ENCODE measurements at regions not wholly inside any gene's neighbourhood (a gene's known extent, or its start where the extent isn't known, plus 50 kb on each side); places are given as distances from the start of the nearest gene placed in this dataset.

DNA sequence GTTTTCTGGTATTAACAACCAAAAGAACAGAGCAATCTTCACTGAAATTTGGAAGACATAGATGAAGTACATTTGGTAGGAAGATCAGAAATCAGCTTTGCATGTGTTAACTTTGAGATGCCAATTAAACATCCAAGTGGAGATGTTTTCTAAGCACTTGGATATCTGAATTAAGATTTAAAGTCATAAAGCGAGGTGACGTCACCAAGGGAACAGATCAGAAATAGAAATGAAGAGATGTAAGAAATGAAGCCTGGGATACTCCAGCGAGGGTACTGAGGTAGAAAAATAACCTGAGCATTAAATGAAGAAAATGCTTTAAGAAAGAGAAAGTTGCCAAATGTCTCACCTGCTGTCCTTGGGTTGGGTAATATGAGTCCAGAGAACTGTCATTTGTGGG, 1223.3 kb downstream of the MAT2B start:
- DNase-seq (ENCODE audit: extremely low read depth in 1 of 2, low read depth in 1 of 2): no peak

DNA sequence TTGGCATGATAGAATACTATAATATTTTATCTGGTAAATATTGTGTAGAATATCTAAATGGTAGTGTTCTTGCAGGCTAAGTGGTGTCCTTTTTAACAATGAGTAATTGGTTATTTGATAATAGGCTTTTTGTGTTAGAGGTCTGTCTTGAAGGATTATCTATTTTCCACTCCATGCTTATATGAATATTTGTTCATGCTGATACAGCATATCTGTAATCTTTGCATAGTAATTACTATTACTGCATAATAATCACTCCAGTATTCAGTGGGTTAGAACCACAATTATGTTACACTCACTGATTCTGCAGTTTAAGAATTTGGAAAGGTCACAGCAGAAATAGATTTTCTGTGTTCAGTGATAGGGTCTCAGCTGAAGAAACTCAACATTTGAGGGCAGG, 1229.9 kb downstream of the MAT2B start:
- DNase-seq (ENCODE audit: extremely low read depth in 1 of 2, low read depth in 1 of 2): no peak

DNA sequence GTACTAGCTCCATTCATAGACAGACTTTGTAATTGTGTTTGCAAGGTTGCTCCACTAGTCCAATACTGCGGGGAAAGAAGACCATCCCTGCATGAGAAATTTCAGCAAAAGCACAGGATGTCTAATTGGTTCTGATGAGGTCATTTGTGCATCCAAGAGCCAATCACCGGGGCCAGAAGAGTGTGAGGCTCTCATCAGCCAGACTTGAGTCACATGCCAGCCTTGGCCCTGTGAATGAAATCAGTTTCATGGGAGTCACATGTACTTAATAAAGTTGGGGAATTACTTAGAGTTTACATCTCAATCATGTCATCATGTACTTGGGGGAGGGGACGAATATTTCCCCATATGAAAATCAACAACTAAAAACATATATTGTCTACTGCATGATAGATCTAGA, 1236.0 kb downstream of the MAT2B start:
- DNase-seq (ENCODE audit: extremely low read depth in 1 of 2, low read depth in 1 of 2): no peak

DNA sequence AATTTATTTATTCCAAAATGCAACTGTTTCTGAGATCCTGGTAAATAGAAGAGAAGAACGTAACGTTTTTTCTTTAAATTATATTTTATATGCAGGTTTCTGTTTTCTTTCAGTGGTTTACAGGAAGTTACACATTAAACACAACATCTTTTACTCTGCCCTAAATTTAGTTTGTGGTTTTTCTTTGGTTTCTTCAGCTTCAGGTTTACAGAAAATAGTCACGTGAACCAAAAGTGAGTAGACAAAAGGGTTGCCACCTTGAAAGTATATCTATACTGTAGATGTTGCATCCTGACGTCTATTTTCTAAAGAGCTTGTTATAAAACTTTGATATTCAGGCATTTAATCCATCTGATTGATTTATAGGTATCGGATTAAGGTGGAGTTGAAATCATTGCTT, 1236.6 kb downstream of the MAT2B start:
- DNase-seq (ENCODE audit: extremely low read depth in 1 of 2, low read depth in 1 of 2): no peak

DNA sequence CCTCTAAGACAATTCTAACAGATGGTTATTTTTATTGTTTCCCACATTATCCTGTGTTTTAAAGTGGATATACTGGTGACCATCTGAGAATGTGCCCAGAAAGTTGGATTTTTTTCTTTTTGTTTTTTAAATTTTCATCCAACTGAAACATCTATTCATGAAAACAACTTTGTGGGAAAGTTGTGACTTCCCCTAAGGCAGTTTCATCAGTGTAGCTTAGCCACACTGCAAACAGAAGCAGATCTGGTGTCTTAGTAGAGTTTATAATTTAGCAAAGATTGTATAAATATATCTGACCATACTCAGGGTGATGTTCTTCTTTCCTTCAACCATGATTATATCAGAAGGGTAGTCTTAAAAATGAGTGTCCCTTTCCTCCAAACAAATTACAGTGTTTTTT, 1241.3 kb downstream of the MAT2B start:
- no peak for DNase-seq (ENCODE audit: extremely low read depth in 1 of 2, low read depth in 1 of 2)

DNA sequence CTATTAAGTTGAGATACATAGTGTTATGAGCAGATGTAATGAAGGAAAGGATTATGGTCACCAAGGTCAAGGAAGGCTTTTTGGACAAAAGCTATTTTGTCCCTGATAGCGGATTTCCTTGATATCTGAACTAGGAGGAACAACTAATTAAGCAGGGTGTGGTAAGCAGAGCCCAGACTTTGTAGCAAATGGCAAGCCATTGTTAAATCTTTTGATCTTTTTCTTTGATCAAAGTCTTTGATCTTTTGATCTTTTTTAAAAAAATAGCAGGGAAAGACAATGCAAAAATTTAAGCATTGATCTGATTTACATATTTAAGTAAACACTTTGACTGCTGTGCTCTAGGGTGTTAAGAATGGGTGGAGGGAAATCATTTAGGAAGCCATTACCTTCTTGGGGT, 1242.0 kb downstream of the MAT2B start:
- DNase-seq (ENCODE audit: extremely low read depth in 1 of 2, low read depth in 1 of 2): no peak

DNA sequence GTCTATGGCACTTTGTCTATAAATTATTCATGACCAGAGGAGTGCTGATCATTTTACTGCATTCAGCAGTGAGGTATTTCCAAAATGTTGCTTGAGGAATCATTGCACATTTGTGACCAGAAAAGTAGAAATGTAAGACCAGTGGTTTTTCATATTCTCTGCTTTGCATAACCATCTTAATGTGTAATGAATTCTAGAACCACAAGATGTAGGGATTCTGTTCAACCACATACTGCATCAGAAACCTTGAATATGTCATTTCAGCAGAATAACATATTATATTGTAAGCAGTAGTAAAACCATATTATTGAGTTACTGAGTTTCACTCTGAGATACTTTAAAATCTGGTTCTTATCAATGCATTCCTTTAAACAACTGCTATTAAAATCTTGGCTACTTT, 1243.4 kb downstream of the MAT2B start:
- DNase-seq (ENCODE audit: extremely low read depth in 1 of 2, low read depth in 1 of 2): no peak

DNA sequence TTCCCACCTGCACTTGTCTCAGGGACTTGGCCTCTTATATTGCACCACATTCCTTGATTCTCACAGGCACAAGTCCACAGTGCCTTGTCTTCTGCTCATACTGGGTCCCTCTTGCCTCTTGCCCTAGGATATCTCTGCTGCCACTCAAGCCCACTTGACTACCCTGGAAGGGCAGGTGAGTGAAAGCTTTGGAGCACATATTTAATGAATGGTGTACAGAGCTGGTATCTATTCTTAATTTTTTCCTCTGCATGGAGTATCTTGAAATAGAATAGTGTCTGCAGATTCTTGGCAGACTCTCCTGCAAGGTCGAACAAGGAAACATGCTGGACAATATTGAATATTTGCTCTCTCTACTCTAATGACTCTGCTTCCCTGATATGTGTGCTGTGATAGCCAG, 1248.0 kb downstream of the MAT2B start:
- DNase-seq (ENCODE audit: extremely low read depth in 1 of 2, low read depth in 1 of 2): no peak

DNA sequence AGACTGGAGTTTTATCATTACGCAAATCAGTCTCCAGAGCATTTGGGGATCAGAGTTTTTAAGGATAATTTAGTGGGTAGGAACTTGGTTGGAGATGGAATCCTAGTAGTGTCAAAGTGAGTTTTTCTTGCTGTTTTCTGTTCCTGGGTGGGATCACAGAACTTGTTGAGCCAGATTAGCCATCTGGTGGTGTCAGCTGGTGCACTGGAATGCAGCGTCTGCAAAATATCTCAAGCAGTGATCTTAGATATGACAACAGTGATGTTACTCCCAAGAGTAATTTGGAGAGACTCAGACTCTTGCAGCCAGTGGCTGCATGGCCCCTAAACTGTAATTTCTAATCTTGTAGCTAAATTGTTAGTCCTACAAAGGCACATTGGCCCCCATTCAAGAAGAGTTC, 1257.8 kb downstream of the MAT2B start:
- no peak for DNase-seq (ENCODE audit: extremely low read depth in 1 of 2, low read depth in 1 of 2)

DNA sequence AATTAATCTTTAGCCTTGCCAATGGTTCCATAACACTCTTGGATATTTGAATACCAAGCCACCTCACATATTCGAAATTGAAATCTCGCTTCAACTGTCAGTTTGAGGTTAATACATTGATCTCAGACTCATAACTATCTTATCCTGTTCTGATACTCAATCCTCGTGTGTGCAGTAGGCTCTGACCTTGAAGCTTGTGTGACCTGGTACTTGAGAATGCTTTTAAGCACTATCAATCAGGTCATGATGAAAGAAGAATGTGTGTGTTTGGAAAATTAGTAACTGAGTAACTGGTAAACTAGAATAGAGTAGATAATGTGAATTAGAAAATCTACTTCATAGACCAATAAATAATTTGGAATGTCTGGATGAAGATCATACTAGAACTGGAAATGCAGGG, 1266.7 kb downstream of the MAT2B start:
- DNase-seq (ENCODE audit: extremely low read depth in 1 of 2, low read depth in 1 of 2): no peak

DNA sequence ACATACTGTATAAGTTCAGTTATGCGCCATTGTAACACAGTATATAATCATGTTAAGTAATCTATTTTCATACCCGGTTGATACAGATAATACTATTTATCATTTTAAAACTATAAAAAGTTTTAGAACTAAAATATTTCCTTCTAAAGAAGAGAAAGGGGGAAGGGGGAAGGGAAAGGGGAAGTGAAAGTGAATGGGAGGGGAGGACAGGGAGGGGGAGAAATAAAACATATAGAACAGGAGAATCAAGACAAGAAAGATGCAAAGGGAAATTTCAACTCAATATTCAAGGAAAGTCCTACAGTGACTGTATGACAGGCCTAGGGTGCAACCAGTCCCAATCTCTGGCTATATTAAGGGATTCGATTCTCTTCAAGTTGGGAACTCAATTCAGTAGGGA, 1278.8 kb downstream of the MAT2B start:
- DNase-seq (ENCODE audit: extremely low read depth in 1 of 2, low read depth in 1 of 2): no peak

DNA sequence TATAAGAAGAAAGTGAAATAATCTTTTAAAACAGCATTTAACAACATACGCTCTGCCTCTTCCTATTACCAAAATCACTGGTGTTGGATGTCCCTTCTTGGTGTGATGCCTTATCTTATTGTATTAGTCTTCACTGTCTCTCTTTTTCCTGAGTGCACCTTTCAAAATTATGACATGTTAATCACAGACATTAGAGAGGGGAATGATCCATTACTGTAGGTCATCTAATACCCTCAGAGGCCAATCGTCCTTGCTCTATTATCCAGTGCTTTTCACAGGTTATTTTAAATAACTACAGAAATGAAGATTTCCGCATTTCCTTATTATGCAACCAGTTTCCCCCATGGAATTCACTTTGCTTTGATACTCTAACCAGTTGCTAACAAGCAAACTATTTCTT, 1292.7 kb downstream of the MAT2B start:
- no peak for DNase-seq (ENCODE audit: extremely low read depth in 1 of 2, low read depth in 1 of 2)

DNA sequence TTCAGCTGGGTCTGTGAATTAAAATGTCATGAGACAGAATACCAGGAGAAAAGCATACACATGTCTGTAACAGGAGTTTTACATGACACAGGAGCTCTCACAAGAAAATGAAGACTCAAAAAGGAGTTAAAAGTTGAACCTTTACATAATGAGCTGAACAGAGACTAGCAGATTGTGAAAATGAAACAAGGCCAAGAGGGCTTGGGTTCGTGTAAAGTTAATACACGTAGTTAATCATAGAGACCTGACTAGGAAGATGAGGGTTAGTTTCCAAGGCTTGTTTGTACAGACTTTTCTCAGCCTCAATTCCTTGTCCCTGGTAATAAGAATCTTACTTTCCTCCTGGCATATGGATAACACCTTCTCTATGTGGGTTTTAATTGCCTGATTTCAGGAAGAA, 1294.0 kb downstream of the MAT2B start:
- DNase-seq (ENCODE audit: extremely low read depth in 1 of 2, low read depth in 1 of 2): no peak

DNA sequence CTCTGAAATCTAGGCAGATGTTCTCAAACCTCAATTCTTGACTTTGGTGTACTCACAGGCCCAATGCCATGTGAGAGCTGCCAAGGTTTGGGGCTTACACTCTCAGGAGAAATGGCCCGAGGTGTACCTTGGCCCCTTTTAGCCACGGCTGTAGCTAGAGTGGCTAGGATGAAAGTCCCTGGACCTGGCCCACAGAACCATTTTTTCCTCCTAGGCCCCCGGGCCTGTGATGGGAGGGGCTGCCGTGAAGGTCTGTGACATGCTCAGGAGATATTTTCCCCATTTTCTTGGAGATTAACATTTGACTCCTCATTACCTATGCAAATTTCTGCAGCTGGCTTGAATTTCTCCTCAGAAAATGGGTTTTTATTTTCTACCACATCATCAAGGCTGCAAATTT, 1296.5 kb downstream of the MAT2B start:
- DNase-seq (ENCODE audit: extremely low read depth in 1 of 2, low read depth in 1 of 2): no peak

DNA sequence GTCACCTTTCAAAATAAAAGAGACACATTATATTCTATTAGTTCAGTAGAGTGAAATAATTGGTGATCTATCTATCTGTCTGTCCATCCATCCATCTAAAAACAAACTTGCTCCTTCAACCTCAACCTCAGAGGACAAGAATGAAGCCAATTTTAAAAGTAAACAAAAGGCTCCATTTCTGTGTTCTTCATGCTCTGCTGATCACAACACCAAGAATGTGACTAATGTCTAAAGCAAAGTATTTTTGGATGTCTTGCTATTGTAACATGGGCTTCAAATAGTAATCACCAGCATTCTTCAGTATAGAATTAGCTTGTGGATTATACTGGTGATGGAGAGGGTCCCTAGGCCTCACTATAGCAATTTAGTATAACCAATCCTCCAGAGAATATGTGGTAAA, 1304.4 kb downstream of the MAT2B start:
- no peak for DNase-seq (ENCODE audit: extremely low read depth in 1 of 2, low read depth in 1 of 2)

DNA sequence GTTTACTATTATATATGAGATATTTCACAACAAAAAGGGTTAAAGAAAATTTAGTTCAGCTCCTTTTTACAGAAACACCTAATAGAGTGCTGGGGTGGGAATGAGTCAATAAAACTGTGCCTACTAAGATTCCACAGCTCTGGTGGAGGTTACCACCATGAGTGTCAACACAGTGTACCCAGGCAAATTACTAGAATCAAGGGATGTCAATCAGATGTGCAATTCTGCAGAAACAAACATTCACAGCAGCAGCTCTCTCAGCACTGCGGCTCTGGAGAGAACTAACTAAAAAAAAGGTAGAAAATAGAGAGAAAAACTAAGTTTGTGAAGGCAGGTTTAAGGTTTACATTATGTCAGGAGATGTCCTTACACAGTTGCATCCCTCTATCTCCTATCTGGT, 1313.0 kb downstream of the MAT2B start:
- DNase-seq (ENCODE audit: extremely low read depth in 1 of 2, low read depth in 1 of 2): no peak

DNA sequence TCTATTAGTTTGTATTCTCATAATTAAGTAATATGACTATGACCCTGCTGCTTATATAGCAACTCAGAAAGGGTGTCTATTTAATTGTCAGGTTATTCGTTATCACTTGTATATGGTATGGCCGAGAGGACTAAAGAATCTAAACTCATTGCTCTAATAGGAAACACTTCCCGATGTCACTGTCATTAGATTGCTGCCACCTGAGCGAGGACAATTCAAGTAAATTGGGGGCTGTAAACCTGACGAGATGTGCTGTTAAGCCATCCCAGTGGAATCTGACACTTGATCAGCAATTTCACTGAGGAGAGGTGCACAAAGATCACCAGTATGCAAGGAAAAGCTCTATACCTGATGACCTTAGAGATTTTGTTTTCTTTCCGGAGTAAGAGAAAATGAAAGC, 1319.3 kb downstream of the MAT2B start:
- DNase-seq (ENCODE audit: extremely low read depth in 1 of 2, low read depth in 1 of 2): no peak

DNA sequence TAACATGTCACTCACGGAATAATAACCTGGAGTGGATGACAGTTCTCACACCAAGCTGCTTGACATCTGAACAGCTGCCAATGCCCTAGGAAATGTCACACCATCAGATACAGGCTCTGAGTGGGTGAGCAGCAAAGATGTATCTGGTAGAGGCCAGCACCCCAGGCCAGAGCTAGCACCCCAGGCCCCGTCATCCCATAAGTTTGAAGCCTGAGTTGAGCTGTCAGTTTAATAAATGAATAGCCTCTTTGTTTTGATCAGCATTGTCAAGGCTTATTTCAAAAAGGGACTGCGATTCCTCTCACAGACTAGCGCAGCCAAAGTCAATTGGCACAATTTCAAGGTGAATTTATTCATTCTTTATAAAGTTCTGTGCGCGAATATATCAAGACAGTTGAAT, 1327.1 kb downstream of the MAT2B start:
- DNase-seq (ENCODE audit: extremely low read depth in 1 of 2, low read depth in 1 of 2): no peak

DNA sequence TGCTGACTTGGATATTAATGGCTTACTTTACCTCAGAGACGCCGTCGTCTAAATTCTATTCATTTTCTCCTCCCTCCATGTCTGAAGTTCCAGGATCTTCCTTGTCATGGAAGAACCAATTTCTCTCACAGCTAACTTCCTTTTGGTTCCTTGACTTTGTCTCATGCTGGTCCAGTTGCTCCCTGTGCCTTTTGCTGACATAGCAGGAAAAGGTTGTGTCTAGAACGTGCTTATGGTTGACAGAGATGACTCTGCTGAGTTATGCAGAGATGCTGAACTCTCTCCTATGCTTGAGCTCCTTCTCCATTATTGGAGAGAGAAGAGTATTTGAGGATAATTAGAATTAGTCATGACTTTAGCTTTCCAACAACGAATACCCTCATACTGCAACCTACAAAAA, 1338.9 kb downstream of the MAT2B start:
- DNase-seq (ENCODE audit: extremely low read depth in 1 of 2, low read depth in 1 of 2): no peak

DNA sequence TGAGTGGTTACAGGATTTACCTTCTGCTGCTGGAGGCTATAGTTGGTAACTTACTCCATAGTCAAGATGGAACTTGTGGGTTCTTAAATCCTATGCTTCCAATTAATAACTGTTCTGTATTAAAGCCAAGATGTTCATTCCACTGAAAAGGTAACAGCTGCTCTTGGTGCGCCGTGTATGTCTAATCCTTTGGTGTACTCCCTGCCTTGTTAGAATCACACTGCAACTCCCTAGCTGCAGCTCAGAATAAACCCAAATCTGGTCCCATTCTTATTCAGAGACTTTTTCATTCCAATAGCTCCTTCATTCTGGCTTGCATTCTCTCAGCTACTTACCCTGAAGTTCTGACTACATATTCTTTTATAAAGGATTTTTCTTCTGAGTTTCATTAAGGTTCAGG, 1355.5 kb downstream of the MAT2B start:
- DNase-seq (ENCODE audit: extremely low read depth in 1 of 2, low read depth in 1 of 2): no peak

DNA sequence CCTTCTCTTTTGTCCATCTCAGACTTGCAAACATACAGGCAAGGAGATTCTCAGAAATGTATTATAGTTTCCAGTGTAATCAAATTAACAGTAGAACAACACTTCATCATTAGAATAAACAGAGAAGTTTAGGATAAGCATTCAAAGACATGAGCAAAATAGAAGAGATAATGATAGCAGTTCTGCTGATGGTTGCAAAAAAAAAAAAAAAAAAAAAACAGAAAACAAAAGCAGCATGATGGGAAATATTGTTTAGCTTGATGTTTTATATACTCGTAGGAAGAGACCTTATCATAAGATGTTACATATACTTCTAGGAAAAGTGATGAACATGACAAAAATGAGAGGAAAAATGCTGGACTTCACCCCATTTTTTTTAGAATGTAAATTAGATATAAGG, 1356.2 kb downstream of the MAT2B start:
- DNase-seq (ENCODE audit: extremely low read depth in 1 of 2, low read depth in 1 of 2): no peak

DNA sequence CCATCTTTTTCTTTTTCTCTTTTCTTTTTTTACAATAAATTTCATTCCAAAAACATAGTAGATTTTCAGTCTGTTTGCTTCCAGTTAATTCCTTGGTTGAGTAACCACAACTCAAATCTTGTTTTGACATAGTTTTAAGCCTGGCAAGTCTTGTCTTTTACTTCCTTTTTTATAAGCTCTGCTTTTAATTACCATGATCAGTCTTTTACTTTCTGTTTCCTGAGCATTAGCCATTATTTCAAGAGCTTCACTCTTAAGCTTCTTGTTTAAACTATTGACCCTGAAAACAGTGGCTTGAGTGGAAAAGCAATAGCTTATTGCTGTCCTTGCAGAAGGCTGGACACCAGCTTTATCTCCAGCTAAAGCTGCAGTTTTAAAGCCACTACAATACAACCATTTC, 1363.3 kb downstream of the MAT2B start:
- no peak for DNase-seq (ENCODE audit: extremely low read depth in 1 of 2, low read depth in 1 of 2)

DNA sequence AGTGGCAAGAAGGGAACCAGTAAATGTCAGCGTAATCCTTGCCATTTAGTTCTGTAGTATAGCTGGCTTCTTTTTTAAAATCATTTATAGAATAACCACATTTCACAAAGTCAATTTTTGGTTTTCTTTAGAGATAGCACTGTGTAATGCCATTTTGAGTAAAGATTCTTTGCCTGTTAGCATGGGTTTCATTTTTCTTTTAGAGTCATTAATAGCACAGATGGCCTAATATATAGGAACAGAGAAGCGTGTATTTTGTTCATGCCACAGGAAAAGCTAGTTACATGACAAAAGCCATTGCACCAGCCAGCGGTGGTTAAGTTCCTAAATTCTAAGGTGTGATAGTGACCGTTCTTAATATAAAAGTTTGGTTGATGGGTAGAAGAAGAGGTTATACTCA, 1363.9 kb downstream of the MAT2B start:
- DNase-seq (ENCODE audit: extremely low read depth in 1 of 2, low read depth in 1 of 2): no peak

DNA sequence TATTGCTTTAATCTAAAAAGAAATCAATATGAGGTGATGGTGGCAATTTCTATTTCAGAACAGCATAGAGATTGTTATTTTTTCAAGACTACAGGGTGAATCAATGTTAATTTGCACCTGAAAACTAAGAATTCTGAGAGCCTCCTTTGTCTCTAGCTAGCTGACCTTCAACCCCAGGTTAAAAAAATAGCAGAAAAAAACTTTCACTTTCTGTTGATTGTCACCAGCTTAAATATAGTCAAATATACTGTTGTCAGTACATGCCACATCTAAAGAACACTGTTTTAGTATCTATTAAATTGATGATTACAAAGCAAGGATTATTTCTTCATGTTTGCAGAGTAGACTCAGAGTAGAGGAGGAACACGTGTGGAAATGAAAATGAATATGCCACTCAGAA, 1371.4 kb downstream of the MAT2B start:
- no peak for DNase-seq (ENCODE audit: extremely low read depth in 1 of 2, low read depth in 1 of 2)
